Muscle of arm (tissue), 1 donor: ENCODE measurements at regions not wholly inside any gene's neighbourhood (a gene's known extent, or its start where the extent isn't known, plus 50 kb on each side); places are given as distances from the start of the nearest gene placed in this dataset.
A peak's percentile ranks its signal among the peaks of the same experiment; 100 is the strongest.

Experiments used
- DNase-seq: peaks from one replicate; pipeline ENCODE4 v3.0.0-alpha.2; 2013

DNA sequence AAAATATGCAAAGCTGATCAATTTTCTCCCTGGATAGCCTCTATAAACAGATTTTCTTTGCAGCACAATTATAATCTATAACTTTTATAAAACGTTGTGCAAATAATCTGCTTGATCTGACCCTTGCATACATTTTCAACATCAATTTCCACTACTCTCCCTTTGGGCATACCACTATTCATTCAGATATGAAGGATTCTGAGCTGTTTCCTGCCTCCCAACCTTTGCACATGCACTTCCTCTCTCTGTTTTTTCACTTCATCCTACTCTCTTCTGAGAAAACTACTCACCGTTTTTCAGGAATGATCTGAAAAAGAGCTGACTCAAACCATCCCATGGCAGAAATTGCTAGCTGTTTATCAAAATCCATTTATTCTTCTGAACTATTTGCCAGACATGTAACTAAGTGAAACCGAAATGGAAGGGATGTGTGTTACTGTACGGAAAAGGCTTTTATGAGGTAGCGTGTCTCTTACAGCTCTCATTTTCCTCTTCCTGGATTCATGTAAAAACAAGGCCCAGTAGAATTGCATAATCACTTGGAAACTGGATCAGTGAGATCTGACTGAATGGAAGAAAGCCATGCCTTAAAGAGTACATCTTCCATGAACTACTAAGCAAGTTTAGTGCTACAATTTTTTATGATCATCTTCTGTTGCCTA lies 1447.3 kb upstream of the MIR17HG start:
- DNase-seq: peak; percentile 37

DNA sequence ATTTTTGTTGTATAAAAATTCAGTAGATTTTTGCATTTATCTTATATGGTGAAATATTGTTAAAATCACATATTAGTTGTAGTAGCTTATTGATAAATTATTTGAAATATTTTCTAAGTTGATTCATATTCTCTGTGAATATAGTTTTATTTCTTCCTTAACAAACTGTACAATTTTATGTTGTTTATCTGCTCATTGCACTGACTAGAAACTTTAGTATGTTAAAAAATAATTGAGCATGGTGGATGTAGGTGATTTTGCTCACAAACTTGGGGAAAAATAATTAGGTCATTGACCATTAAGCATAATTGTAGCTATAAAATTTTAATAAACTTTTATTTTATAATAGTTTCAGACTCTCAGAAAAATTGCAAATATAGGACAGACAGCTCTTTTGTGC lies 1445.3 kb upstream of the MIR17HG start:
- no peak for DNase-seq

DNA sequence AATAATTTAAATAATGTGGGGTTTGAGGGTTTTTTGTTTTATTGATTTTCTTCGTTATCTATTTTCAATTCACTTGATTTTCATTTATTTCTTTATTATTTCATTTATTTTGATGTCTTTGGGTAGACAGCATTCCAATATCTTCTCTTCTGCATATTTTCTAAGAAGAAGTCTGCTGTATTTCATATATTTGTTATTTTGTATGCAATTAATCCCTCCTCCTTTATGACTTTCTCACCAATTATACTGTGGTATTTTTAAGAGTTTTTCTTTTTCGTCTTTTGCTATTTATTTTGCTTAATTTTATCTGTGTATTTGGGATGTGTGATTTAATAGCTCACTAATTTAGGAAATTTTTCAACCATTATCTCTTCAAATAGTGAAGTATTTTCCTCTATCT lies 1444.4 kb upstream of the MIR17HG start:
- DNase-seq: no peak

DNA sequence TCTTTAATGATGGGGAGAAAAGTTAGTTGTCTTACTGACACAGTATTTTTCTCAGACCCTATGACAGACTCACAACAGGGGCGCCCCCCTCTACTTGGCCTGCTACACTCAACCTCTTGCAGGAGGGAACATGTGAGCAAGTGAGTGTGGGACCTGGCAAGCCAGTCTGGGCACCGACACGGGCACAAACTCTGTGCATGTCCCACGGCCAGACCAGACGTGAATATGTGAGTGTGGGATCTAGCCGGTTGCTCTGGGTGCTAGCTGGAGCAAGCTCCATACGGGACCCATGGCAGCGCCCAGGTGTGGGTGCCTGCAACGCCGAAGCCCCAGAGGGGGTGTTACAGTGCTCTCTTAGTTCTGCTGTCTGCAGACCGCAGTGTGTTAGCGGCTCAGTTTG lies 1437.3 kb upstream of the MIR17HG start:
- DNase-seq: no peak

DNA sequence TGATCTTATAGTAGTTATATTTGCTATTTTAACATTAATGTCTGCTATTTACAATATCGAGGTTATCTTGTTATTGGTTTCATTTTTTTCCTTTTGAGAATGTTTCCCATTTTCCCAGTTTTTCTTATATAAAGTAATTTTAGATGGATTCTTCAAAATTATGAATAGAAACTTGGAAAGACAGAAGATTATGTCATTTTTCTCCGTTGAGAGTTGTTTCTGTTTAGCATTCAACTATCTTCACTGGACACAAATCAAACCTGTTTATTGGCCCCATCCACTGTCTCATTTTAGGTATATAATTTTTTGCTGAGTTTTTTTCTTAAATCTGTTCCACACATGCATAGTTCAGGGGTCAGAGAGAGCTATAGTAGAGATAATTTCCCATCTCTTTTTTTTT lies 1430.9 kb upstream of the MIR17HG start:
- peak; percentile 13 for DNase-seq

DNA sequence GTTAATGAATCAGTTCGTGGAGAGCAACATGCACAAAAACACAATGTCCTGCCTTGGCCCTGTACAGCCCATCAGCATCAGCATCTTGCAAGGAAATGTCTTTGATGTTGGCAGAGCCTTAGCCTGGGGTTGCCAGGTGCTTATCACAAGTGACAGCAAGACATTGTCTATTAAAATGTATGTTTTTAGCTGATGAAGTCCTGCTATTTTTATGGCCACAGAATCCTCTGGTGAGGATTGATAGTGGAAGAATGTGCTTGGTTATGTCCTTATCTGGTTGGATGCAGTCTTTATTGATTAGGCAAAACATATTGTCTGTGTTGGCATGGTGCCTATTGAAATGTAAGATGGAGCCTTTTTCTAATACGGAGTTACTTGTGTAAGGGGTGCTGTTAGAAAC lies 1427.0 kb upstream of the MIR17HG start:
- no peak for DNase-seq

DNA sequence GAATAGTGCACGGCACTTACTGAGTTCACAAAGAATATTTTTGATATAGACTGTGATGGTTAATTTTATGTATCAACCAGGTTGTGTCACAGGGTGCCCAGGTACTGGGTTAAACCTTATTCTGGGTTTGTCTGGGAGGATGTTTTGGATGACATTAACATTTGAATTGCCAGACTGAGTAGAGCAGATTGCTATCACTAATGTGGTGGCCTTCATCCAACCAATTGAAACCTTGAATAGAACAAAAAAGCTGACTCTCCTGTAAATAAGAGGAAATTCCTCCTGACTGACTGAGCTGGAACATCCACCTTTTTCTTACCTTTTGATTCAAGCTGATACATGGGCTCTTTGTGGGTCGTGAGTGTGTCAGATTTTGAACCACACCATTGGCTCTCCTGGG lies 1424.4 kb upstream of the MIR17HG start:
- DNase-seq: no peak

DNA sequence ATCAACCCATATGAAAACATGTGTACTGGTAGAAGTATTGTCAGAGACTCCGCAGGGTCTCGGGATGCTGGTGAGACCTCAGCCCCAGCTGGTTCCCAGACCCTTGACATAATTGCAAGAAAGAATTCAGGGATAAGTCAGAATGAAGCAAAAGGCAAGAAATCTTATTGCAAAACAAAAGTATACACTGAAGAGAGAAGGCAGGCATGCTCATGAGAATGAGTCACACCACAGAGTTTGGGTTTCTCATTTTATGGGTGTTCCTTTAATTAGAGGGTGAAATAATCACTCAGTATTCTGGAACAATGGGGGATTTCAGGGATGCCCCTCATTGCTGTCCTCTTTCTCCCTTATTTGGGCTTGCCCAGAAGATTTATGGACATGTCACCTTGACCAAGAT lies 1423.8 kb upstream of the MIR17HG start:
- DNase-seq: no peak

DNA sequence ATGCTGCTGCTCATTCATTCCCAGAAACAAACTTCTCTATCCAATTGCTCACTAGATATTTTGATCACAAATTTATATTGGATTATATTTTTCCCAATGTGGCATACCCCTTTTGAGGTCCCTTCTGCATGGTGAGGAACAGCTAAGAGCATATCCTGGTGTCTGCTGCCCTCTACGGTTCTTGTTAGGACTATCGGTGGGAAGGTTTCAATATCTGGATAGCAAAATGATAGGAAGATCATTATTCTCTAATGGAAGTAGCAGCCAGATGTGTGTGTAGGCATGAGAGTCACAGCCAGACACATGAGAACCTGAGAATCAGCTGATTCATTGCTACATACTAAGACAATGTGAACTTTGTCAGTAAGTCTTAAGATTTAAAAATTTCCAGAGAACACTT lies 1422.4 kb upstream of the MIR17HG start:
- DNase-seq: peak; percentile 14

DNA sequence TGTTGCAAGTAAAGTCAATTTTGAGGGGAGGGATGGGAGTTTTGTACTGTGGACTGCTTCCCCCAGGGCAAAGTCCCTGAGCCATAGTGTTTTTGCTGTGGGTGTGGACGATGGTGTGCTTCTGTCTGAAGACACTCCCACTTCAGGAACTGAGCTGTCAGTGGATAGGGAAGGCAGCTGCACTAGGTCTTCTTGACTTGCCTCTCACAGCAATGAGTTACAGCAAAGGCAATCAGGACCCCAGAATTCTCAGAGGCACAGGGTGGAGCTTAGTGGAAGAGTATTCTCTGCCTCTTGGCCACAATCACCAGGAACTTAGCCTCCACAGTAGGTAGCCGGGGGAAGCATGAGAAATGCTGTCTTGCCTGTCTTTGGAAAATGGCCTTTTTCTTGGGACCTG lies 1416.6 kb upstream of the MIR17HG start:
- no peak for DNase-seq

DNA sequence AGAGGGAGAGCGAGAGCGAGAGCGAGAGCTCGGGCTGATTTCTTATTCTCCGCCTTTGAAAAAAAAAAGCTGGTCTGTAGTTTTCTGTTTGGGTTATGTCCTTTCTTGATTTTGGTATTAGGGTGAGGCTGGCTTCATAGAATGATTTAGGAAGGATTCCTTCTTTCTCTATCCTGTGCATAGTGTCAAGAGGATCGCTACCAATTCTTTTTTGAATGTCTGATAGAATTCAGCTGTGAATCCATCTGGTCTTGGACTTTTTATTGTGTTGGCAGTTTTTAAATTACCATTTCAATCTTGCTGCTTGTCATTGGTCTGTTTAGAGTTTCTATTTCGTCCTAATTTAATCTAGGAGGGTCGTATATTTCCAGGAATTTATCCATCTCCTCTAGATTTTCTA lies 1414.6 kb upstream of the MIR17HG start:
- DNase-seq: no peak

DNA sequence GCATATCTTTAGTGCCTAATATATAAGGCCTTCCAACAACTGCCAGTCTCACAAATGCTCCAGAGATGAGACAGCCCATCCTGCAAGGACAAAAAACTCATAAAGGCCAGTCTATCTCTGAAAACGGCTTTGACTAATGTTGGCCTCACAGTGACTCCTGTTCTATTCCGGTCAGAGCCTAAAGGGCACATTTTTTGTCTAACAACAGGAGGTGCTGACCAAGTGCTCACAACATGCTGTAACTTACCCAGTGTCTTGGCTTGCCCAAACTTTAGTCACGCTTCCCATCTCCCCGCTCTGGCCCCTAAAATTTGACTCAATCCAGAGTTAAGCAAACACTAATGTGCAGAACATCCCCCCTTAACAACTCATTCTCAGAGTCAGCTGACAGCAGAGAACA lies 1411.2 kb upstream of the MIR17HG start:
- no peak for DNase-seq

DNA sequence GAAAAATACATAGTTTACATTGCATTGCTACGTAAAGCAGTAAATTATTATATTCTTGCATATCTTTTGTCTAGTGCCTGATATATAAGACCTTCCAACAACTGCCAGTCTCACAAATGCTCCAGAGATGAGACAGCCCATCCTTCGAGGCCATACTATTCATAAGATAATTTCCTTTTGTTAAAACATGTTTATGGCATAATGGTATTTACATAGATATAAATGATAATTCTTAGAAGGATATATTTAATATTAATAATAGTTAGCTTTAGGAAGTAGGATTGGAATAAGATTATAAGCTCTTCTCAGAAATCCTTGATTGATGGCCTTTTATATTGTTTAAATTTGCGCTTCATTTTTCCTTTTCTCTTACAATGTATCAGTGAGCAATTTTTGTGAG lies 1410.1 kb upstream of the MIR17HG start:
- DNase-seq: no peak

DNA sequence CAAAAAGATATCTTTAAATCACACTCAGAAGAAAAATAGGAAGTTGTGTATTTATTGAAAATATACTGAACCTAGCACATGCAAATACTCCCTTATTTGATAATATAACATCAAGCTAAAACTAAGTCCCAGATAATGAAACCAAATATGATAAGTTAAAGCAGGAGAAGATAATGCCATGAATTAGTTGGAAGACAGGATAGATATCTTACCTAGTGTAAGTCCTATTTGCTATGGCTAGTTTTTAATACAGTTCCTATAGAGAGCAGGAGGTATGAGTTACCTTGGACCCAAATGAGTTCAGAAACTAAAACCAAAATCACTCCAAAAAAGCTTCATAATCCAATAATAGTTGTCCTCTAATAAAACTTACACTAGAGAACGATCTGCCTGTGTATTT lies 1407.1 kb upstream of the MIR17HG start:
- no peak for DNase-seq

DNA sequence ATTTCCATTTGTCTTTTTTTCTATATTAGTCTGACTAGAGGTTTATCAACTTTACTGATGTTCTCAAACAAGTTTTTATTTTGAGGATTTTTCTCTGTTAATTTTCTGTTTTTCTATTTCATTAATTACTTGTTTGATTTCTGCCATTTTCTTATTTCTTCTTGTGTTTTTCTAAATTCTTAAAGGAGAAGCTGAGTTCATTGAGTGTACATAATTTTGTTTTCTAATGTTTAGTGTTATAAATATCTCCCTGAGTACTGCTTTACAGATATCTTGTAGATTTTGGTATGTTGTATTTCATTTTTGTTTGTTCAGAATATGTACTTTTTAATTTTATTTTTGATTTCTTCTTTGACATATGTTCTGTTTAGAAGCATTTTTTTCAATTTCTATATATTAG lies 1404.3 kb upstream of the MIR17HG start:
- no peak for DNase-seq

DNA sequence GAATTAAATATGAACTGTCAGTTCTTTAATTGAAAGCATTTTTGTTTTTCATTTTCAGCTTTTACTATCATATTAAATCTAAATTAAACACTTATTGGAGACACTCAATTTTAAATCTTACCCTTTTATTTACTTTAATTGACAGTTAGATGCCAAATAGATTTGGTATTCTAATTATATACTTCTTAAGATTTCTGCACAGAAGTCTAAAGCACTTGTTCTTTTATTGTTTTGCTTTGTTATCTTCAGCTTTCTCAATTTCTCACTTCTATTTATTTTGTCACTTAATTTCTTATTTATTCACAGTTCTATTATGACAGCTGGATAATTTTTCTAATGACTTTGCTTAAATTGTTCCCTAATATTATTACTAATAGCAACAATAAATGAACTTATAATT lies 1397.3 kb upstream of the MIR17HG start:
- DNase-seq: no peak

DNA sequence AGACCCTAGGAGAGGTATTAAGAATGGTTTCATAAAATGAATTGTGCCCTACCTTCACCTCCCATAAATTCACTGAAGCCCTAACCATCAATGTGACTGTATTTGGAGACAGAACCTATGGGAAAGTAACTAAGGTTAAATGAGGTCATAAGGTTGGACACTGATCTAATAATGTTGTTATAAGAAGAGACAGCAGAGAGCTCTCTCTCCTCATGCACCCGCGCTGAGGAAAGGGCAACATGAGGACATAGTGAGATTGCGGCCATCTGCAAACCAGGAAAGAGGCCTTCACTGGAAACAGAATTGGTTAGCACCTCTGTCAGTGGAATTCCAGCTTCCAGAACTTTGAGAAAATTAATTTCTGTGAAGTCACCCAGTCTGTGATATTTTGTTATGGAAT lies 1396.1 kb upstream of the MIR17HG start:
- no peak for DNase-seq

DNA sequence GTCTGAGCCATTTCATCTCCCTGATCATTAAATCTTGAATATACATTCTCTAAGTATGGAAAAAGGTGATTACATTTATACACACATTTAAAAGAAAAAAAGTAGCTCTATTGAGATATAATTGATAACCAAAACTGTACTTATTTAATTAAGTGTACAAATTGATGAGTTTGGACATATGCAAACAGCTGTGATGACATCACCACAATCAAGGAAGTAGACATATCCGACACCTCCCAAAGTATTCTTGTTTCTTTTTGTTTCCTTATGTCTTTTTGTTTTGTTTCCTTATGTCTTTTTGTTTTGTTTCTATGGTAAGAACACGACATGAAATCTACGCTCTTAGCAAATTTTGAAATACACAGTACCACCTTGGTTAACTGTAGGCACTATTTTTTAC lies 1393.9 kb upstream of the MIR17HG start:
- DNase-seq: no peak

DNA sequence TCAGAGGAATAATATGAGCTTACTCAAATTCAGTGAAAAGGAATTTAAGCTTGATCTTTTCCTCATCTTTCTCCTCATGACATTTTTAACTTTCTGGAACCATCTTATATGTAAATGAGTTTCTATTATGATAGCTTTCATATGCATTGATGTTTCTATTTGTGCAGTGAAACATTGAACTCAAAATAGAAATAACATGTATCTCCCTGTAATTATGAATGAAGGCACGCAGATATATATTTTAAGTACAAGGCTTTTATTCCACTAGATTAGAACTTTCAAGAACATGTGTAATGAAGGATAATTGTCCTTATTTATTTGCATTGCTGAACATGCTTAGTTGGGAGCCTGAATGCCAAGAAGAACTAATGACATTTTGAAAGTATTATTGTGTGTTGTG lies 1391.7 kb upstream of the MIR17HG start:
- DNase-seq: no peak

DNA sequence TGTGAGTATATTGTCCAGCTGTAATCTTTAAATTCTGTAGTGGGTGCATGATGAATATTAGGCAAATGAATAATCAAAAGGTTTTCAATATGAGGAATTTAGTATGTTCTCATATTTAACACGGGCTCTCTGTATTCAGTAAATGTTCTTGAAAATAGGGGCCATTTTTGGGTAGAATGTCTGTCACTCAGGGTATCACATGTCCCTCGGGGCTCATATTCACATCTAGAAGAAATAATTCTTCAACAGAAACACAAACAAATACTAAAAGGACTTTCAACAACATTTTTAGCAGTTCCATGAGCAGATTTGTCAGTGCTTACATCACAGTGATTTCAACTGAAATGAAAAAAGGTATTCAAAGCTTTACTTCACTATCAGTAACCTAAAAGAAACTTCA lies 1388.4 kb upstream of the MIR17HG start:
- no peak for DNase-seq

DNA sequence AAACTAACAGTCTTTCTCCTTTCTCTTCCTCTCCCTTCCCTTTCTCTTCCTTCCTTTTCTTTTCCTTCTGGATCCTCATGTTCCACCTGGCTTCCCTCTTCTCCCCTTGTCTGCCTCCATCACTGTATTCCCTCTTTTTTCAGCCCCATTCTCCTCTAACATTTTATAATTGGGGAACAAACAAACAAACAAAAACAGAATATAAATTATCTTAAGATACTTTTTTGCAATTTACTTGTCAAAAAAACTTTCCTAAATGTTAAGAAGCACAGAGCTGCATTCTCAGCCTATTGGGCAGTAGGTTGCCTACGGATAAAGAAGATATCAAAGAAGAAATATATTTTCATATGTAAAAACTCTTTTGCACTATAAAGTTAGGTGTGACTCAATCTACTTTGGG lies 1382.2 kb upstream of the MIR17HG start:
- no peak for DNase-seq

DNA sequence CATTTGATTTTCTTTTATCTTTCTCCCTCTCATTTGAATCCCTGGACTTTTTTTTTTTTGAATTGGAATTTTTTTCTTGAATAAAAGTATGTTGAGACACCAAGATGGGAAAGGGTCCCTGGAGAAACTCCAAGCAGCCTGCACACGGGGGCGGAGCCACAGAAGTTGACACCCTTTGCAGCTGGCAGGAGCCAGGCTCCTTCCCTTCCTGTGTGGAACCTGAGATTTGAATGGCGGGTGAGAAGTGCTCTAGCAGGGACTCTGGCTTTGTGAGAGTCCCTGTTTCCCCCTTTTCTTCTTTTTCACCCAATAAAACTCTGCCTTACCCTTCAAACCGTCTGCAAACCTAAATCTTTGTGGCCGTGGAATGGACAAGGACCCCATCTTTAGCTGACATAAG lies 1381.0 kb upstream of the MIR17HG start:
- no peak for DNase-seq

DNA sequence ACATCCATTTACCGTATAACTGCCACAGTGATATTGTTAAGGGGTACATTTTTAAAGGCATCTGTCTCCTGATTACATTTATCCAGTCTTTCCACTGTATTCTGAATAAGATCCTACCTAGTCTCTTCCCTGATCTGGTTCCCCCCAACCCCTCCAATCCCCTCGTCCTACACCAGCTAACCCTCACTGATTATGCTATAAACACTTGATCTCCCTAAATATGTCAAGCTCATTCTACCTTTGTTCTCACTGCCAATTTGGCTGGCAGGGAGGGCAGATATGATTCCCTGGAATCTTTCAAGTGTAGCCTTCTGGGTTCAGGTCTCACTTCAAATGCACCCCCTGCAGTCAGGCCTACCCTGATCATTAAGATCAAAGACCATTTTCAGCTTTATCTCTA lies 1379.8 kb upstream of the MIR17HG start:
- no peak for DNase-seq

DNA sequence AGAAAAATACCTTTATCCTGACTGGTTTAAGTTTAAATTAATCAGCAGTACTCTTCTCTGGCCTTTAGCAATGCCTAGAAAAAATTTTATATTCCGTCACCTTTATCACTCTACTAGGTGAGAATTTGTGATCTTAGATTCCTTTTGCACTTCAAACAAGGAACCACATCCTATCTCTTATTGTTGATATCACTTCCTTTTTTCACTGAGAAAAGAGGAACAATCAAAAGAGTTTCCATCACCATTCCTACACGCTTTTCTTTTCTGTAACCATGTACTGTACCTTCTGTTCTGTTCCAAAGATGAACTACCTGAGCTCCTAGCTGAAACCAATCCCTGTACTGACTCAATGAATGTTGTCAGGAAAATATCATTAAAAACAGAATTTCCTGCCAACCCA lies 1379.0 kb upstream of the MIR17HG start:
- DNase-seq: no peak

DNA sequence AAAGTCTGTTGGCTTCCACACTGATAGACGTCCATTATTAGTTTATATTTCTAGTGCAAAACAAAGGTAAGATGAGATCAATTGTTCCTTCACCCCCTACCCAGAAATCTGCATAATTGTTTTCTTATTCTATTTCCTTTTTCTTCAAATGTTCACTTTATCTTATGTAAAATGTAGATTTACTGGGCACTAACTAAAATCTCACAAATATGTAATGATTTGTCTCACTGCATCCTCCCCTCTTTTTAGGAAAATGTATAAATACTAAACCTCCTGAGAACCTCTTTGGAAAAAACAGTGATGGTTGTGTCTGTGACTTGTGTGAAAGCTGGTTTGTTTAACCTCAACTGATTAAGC lies 1377.2 kb upstream of the MIR17HG start:
- DNase-seq: no peak
